ENCODE measurements at regions not wholly inside any gene's neighbourhood (a gene's known extent, or its start where the extent isn't known, plus 50 kb on each side); places are given as distances from the start of the nearest gene placed in this dataset.

GRCh38 chr4:14254926-14255325 lies 627.4 kb upstream of the BOD1L1 start:
- Histone ChIP-seq H3K27me3 (ENCODE audit: control insufficient read depth, insufficient read depth) (no peaks in the 10 kb centered on the region), H3K9me3 (ENCODE audit: control insufficient read depth, low read length) (no peaks in the 10 kb centered on the region), H3K4me3 (ENCODE audit: low read length) (no peak overlapping the region), H3K4me1 (ENCODE audit: control insufficient read depth, insufficient read depth, low read length) (no peaks in the 10 kb centered on the region), H3K27ac (ENCODE audit: low read length) (no peak overlapping the region)
- no peak for DNase-seq
- no peak for ATAC-seq
- 84% methylated on average over 1 of the region's 1 CpG for WGBS
- intact Hi-C loops (cut with DNase I): no loop called here

GRCh38 chr4:14257903-14258302 lies 630.4 kb upstream of the BOD1L1 start:
- ATAC-seq: no peak
- DNase-seq: no peak
- Histone ChIP-seq H3K27me3 (ENCODE audit: control insufficient read depth, insufficient read depth) (no peaks in the 10 kb centered on the region), H3K4me1 (ENCODE audit: control insufficient read depth, insufficient read depth, low read length) (no peaks in the 10 kb centered on the region), H3K9me3 (ENCODE audit: control insufficient read depth, low read length) (no peaks in the 10 kb centered on the region), H3K27ac (ENCODE audit: low read length) (no peak overlapping the region), H3K4me3 (ENCODE audit: low read length) (no peak overlapping the region)
- intact Hi-C loops (cut with DNase I): no loop called here
- 75% methylated on average over 1 of the region's 1 CpG for WGBS

- intact Hi-C loops (cut with DNase I): no loop called here
- no peak for ATAC-seq
Measured at GRCh38 chr4:14259936-14260335, 632.4 kb upstream of the BOD1L1 start.

GRCh38 chr4:14260591-14260990 lies 633.1 kb upstream of the BOD1L1 start:
- no peak overlapping the region for H3K27ac ChIP-seq (ENCODE audit: low read length)
- intact Hi-C loops (cut with DNase I): no loop called here
- H3K9me3 ChIP-seq (ENCODE audit: control insufficient read depth, low read length): no peaks in the 10 kb centered on the region
- no peak for ATAC-seq
- no peaks in the 10 kb centered on the region for H3K4me1 ChIP-seq (ENCODE audit: control insufficient read depth, insufficient read depth, low read length)
- no peaks in the 10 kb centered on the region for H3K27me3 ChIP-seq (ENCODE audit: control insufficient read depth, insufficient read depth)
- H3K4me3 ChIP-seq (ENCODE audit: low read length): no peak overlapping the region
- 86% methylated on average over 3 of the region's 3 CpGs for WGBS
- no peak for DNase-seq

More at GRCh38 chr4:14259936-14260335, 632.4 kb upstream of the BOD1L1 start:
- H3K27me3 ChIP-seq (ENCODE audit: control insufficient read depth, insufficient read depth): no peaks in the 10 kb centered on the region
- WGBS: 88% methylated on average over 4 of the region's 4 CpGs
- no peak overlapping the region for H3K27ac ChIP-seq (ENCODE audit: low read length)
- no peaks in the 10 kb centered on the region for H3K9me3 ChIP-seq (ENCODE audit: control insufficient read depth, low read length)
- H3K4me1 ChIP-seq (ENCODE audit: control insufficient read depth, insufficient read depth, low read length): no peaks in the 10 kb centered on the region
- no peak overlapping the region for H3K4me3 ChIP-seq (ENCODE audit: low read length)
- no peak for DNase-seq

- DNase-seq (no peak), ATAC-seq (no peak)
- H3K4me1 ChIP-seq (ENCODE audit: control insufficient read depth, insufficient read depth, low read length): no peaks in the 10 kb centered on the region
- no peak overlapping the region for H3K27ac ChIP-seq (ENCODE audit: low read length)
- 51% methylated on average over 4 of the region's 4 CpGs for WGBS
- intact Hi-C loops (cut with DNase I): no loop called here
- H3K9me3 ChIP-seq (ENCODE audit: control insufficient read depth, low read length): no peaks in the 10 kb centered on the region
- no peaks in the 10 kb centered on the region for H3K27me3 ChIP-seq (ENCODE audit: control insufficient read depth, insufficient read depth)
- no peak overlapping the region for H3K4me3 ChIP-seq (ENCODE audit: low read length)
Measured at GRCh38 chr4:14262221-14262620, 634.7 kb upstream of the BOD1L1 start.

GRCh38 chr4:14264437-14264836 lies 636.9 kb upstream of the BOD1L1 start:
- ATAC-seq: no peak
- intact Hi-C loops (cut with DNase I): no loop called here
- no peak for DNase-seq
- 77% methylated on average over 4 of the region's 4 CpGs for WGBS
- Histone ChIP-seq H3K27me3 (ENCODE audit: control insufficient read depth, insufficient read depth) (no peaks in the 10 kb centered on the region), H3K4me3 (ENCODE audit: low read length) (no peak overlapping the region), H3K27ac (ENCODE audit: low read length) (no peak overlapping the region), H3K9me3 (ENCODE audit: control insufficient read depth, low read length) (no peaks in the 10 kb centered on the region), H3K4me1 (ENCODE audit: control insufficient read depth, insufficient read depth, low read length) (no peaks in the 10 kb centered on the region)

GRCh38 chr4:14265651-14266050 lies 638.1 kb upstream of the BOD1L1 start:
- H3K27ac ChIP-seq (ENCODE audit: low read length): no peak overlapping the region
- no peaks in the 10 kb centered on the region for H3K27me3 ChIP-seq (ENCODE audit: control insufficient read depth, insufficient read depth)
- no peaks in the 10 kb centered on the region for H3K9me3 ChIP-seq (ENCODE audit: control insufficient read depth, low read length)
- ATAC-seq (no peak), DNase-seq (no peak)
- 78% methylated on average over 5 of the region's 5 CpGs for WGBS
- intact Hi-C loops (cut with DNase I): no loop called here
- no peak overlapping the region for H3K4me3 ChIP-seq (ENCODE audit: low read length)
- no peaks in the 10 kb centered on the region for H3K4me1 ChIP-seq (ENCODE audit: control insufficient read depth, insufficient read depth, low read length)

GRCh38 chr4:14267373-14268060 lies 640.0 kb upstream of the BOD1L1 start:
- DNase-seq: no peak
- Histone ChIP-seq H3K27me3 (ENCODE audit: control insufficient read depth, insufficient read depth) (no peaks in the 10 kb centered on the region), H3K27ac (ENCODE audit: low read length) (no peak overlapping the region), H3K9me3 (ENCODE audit: control insufficient read depth, low read length) (no peaks in the 10 kb centered on the region), H3K4me3 (ENCODE audit: low read length) (no peak overlapping the region), H3K4me1 (ENCODE audit: control insufficient read depth, insufficient read depth, low read length) (no peaks in the 10 kb centered on the region)
- ATAC-seq: no peak
- 85% methylated on average over 9 of the region's 9 CpGs for WGBS
- intact Hi-C loops (cut with DNase I): no loop called here

- DNase-seq (peak in 2 of 3 donors; percentile 35 to 46), ATAC-seq (peak; percentile 41 to 43)
- no peak overlapping the region for H3K4me3 ChIP-seq (ENCODE audit: low read length)
- H3K27me3 ChIP-seq (ENCODE audit: control insufficient read depth, insufficient read depth): no peaks in the 10 kb centered on the region
- 69% methylated on average over 3 of the region's 3 CpGs for WGBS
- intact Hi-C loops (cut with DNase I): no loop called here
- no peaks in the 10 kb centered on the region for H3K9me3 ChIP-seq (ENCODE audit: control insufficient read depth, low read length)
- H3K4me1 ChIP-seq (ENCODE audit: control insufficient read depth, insufficient read depth, low read length): no peaks in the 10 kb centered on the region
- H3K27ac ChIP-seq (ENCODE audit: low read length): no peak overlapping the region
Measured at GRCh38 chr4:14269824-14270223, 642.3 kb upstream of the BOD1L1 start.

GRCh38 chr4:14272206-14272605 lies 644.7 kb upstream of the BOD1L1 start:
- ATAC-seq: no peak
- Histone ChIP-seq H3K4me3 (ENCODE audit: low read length) (no peak overlapping the region), H3K9me3 (ENCODE audit: control insufficient read depth, low read length) (no peaks in the 10 kb centered on the region), H3K4me1 (ENCODE audit: control insufficient read depth, insufficient read depth, low read length) (no peaks in the 10 kb centered on the region), H3K27ac (ENCODE audit: low read length) (no peak overlapping the region), H3K27me3 (ENCODE audit: control insufficient read depth, insufficient read depth) (no peaks in the 10 kb centered on the region)
- no peak for DNase-seq
- 58% methylated on average over 1 of the region's 1 CpG for WGBS
- intact Hi-C loops (cut with DNase I): no loop called here

- no peak for DNase-seq
- no peak for ATAC-seq
- Histone ChIP-seq H3K27me3 (ENCODE audit: control insufficient read depth, insufficient read depth) (no peaks in the 10 kb centered on the region), H3K4me1 (ENCODE audit: control insufficient read depth, insufficient read depth, low read length) (no peaks in the 10 kb centered on the region), H3K4me3 (ENCODE audit: low read length) (no peak overlapping the region), H3K27ac (ENCODE audit: low read length) (no peak overlapping the region), H3K9me3 (ENCODE audit: control insufficient read depth, low read length) (no peaks in the 10 kb centered on the region)
- 68% methylated on average over 4 of the region's 4 CpGs for WGBS
- intact Hi-C loops (cut with DNase I): no loop called here
Measured at GRCh38 chr4:14277505-14277904, 650.0 kb upstream of the BOD1L1 start.

GRCh38 chr4:14280567-14280966 lies 653.0 kb upstream of the BOD1L1 start:
- no peaks in the 10 kb centered on the region for H3K4me1 ChIP-seq (ENCODE audit: control insufficient read depth, insufficient read depth, low read length)
- no peak for ATAC-seq
- H3K4me3 ChIP-seq (ENCODE audit: low read length): no peak overlapping the region
- DNase-seq: no peak
- intact Hi-C loops (cut with DNase I): no loop called here
- H3K27me3 ChIP-seq (ENCODE audit: control insufficient read depth, insufficient read depth): no peaks in the 10 kb centered on the region
- H3K27ac ChIP-seq (ENCODE audit: low read length): no peak overlapping the region
- WGBS: 27% methylated on average over 1 of the region's 1 CpG
- H3K9me3 ChIP-seq (ENCODE audit: control insufficient read depth, low read length): no peaks in the 10 kb centered on the region

Data from right cardiac atrium (tissue), 5 donors.